HepG2 (cell line): ENCODE measurements at regions not wholly inside any gene's neighbourhood (a gene's known extent, or its start where the extent isn't known, plus 50 kb on each side); places are given as distances from the start of the nearest gene placed in this dataset.

Experiments
- ATAC-seq: fragments of 200-7000 bp; cut with Tn5 transposase; 3 replicates; pipeline ENCODE4 v1.9.1; 2020; ENCODE audit warnings: mild to moderate bottlenecking, moderate library complexity
- BruUV-seq: library from RNA; stranded (reverse); fragments of 400-500 nt; replicated peaks from 2 replicates; lab custom pipeline; 2021; lab: Mats Ljungman, UMichigan
- CTCF ChIA-PET: fragments of 300-600 bp; formaldehyde crosslinking; extraction: SDS; loops from one replicate; lab custom pipeline; 2021; ENCODE audit warnings: low total read pairs, inconsistent platforms, low intra/inter-chr PET ratio; lab: Yijun Ruan, JAX
- POLR2A ChIA-PET: fragments of 350-600 bp; sonication (Branson Sonifier 250); formaldehyde crosslinking; loops from one replicate; lab custom pipeline; 2020; ENCODE audit warnings: antibody characterized with exemption, inconsistent platforms; lab: Yijun Ruan, JAX
- DNase-seq: peaks from one replicate; pipeline ENCODE4 v3.0.0-alpha.2; 2015; ENCODE audit warnings: low spot score
- FAIRE-seq: peaks from 3 replicates; lab custom pipeline; 2011; peaks lifted over from hg19 to GRCh38; lab: Jason Lieb, UNC
- H2AFZ ChIP-seq: one replicate; pipeline ENCODE4 v1.6.1; 2011; ENCODE audit warnings: low read length, inconsistent platforms
- H3K27ac ChIP-seq: fragments of 300-600 bp; 3 replicates; pipeline ENCODE4 v1.8.0; 2011; ENCODE audit warnings: mixed run types, mild to moderate bottlenecking, mixed read lengths, low read length, inconsistent platforms; ENCODE audit not compliant: insufficient read depth; ENCODE audit errors: extremely low read length
- H3K27me3 ChIP-seq, 2 experiments: fragments of 200-600 bp in 1 of 2; 2 replicates in 1 of 2; 3 replicates in 1 of 2; pipeline versions ENCODE4 v1.6.0 to v1.8.0; 2011; ENCODE audit warnings: low read length in 2 of 2, mild to moderate bottlenecking in 2 of 2, moderate library complexity in 2 of 2, inconsistent platforms in 1 of 2; ENCODE audit not compliant: insufficient read depth in 2 of 2, control insufficient read depth in 1 of 2
- H3K36me3 ChIP-seq, 2 experiments: fragments of 200-600 bp in 1 of 2; replicated peaks in 1 of 2; 2 replicates in 1 of 2; 3 replicates in 1 of 2; pipeline versions ENCODE4 v1.5.1 to v1.8.0; 2011; ENCODE audit warnings: low read length in 2 of 2, inconsistent platforms in 1 of 2; ENCODE audit not compliant: insufficient read depth in 2 of 2, control insufficient read depth in 1 of 2
- H3K4me1 ChIP-seq: 2 replicates; pipeline ENCODE4 v1.5.1; 2012; ENCODE audit warnings: low read length, inconsistent platforms; ENCODE audit not compliant: insufficient read depth
- H3K4me2 ChIP-seq: 2 replicates; pipeline ENCODE4 v1.6.0; 2011; ENCODE audit warnings: low read depth, low read length, inconsistent platforms
- H3K4me3 ChIP-seq, 3 experiments: fragments of 200-600 bp in 1 of 3; sonication (generic), shearing (Covaris generic) in 1 of 3; replicated peaks in 1 of 3; 2 replicates each; pipeline ENCODE4 v1.5.1; 2011 to 2016; ENCODE audit warnings: low read length in 3 of 3, inconsistent platforms in 2 of 3, low read depth in 2 of 3, mild to moderate bottlenecking in 2 of 3, control low read depth in 1 of 3, mixed read lengths in 1 of 3; ENCODE audit not compliant: insufficient read depth in 1 of 3
- H3K79me2 ChIP-seq: one replicate; pipeline ENCODE4 v1.6.1; 2011; ENCODE audit warnings: low read length, inconsistent platforms; ENCODE audit not compliant: insufficient read depth
- H3K9ac ChIP-seq: 2 replicates; pipeline ENCODE4 v1.6.0; 2011; ENCODE audit warnings: mild to moderate bottlenecking, low read depth, low read length, inconsistent platforms; ENCODE audit not compliant: insufficient read depth
- H3K9me3 ChIP-seq: 2 replicates; pipeline ENCODE4 v1.5.1; 2012; ENCODE audit warnings: mild to moderate bottlenecking, low read length
- H4K20me1 ChIP-seq: 2 replicates; pipeline ENCODE4 v1.6.0; 2011; ENCODE audit warnings: inconsistent platforms, mild to moderate bottlenecking, low read length, moderate library complexity; ENCODE audit not compliant: insufficient read depth
- CHD2 ChIP-seq: IDR thresholded peaks from 2 replicates; pipeline ENCODE4 v1.6.1; 2011; ENCODE audit warnings: low read depth, low read length, improper control_type of control experiment
- ELF3 ChIP-seq: IDR thresholded peaks from 2 replicates; pipeline ENCODE4 v1.6.1; 2016; ENCODE audit warnings: missing genetic modification reagents, missing compliant biosample characterization
- KDM3A ChIP-seq: IDR thresholded peaks from 2 replicates; pipeline ENCODE4 v1.6.1; 2018; ENCODE audit warnings: low read depth, missing compliant biosample characterization
- NRL ChIP-seq: sonication (generic); formaldehyde crosslinking; IDR thresholded peaks from 2 replicates; pipeline ENCODE4 v1.5.0; 2020; ENCODE audit warnings: missing genetic modification reagents, mild to moderate bottlenecking, moderate library complexity, borderline replicate concordance
- SKI ChIP-seq: fragments of 450-650 bp; IDR thresholded peaks from one replicate; pipeline ENCODE4 v1.6.1; 2018; ENCODE audit warnings: mild to moderate bottlenecking; ENCODE audit not compliant: partially characterized antibody
- SRF ChIP-seq: IDR thresholded peaks from 2 replicates; pipeline ENCODE4 v1.6.1; 2011; ENCODE audit warnings: mild to moderate bottlenecking, low read depth, low read length, moderate library complexity
- ZFP37 ChIP-seq: sonication (generic); formaldehyde crosslinking; IDR thresholded peaks from 2 replicates; pipeline ENCODE4 v1.4.0; 2020; ENCODE audit warnings: missing genetic modification reagents, borderline replicate concordance
- ZNF337 ChIP-seq: sonication (generic); formaldehyde crosslinking; IDR thresholded peaks from 2 replicates; pipeline ENCODE4 v1.5.1; 2020; ENCODE audit warnings: missing genetic modification reagents, low read depth, mild to moderate bottlenecking, borderline replicate concordance
- ZNF484 ChIP-seq: sonication (generic); formaldehyde crosslinking; IDR thresholded peaks from 2 replicates; pipeline ENCODE4 v1.5.1; 2020; ENCODE audit warnings: mild to moderate bottlenecking, low read depth, missing genetic modification reagents, borderline replicate concordance
- ZNF543 ChIP-seq: sonication (generic); formaldehyde crosslinking; IDR thresholded peaks from 2 replicates; pipeline ENCODE4 v1.4.0; 2020; ENCODE audit warnings: mild to moderate bottlenecking, missing genetic modification reagents
- ZNF567 ChIP-seq: sonication (generic); formaldehyde crosslinking; IDR thresholded peaks from 2 replicates; pipeline ENCODE4 v1.8.1; 2023; ENCODE audit warnings: mild to moderate bottlenecking, missing genetic modification reagents, borderline replicate concordance
- ZNF614 ChIP-seq: IDR thresholded peaks from 2 replicates; pipeline ENCODE4 v1.6.1; 2018; ENCODE audit warnings: missing biosample characterization, missing genetic modification reagents, inconsistent platforms, borderline replicate concordance
- ZSCAN22 ChIP-seq: sonication (generic); formaldehyde crosslinking; IDR thresholded peaks from 2 replicates; pipeline ENCODE4 v1.4.0; 2020; ENCODE audit warnings: mild to moderate bottlenecking, missing genetic modification reagents
- WGBS: methylation state at CpG from one replicate; pipeline ENCODE4 v1.1.6; 2017; ENCODE audit warnings: low lambda C conversion rate; 5-methylcytosine and 5-hydroxymethylcytosine counted together
- in situ Hi-C: cut with HindIII; loops from 2 replicates; pipeline ENCODE4 v1.10.0; 2017; ENCODE audit warnings: low pct_unique_long_range_greater_than_20kb; ENCODE audit not compliant: extremely low pct_ligation_motif_present
- intact Hi-C: fragments of 100-400 bp; cut with micrococcal nuclease; formaldehyde crosslinking; loops from one replicate; pipeline ENCODE4 v1.10.0; 2022; ENCODE audit not compliant: unreplicated experiment
- TF ChIP-seq, protein P1 (sequence below): sonication (generic); formaldehyde crosslinking; IDR thresholded peaks from 2 replicates; pipeline ENCODE4 v1.9.0; 2021; ENCODE audit warnings: mild to moderate bottlenecking, missing genetic modification reagents
- TF ChIP-seq, protein P2 (sequence below): sonication (generic); formaldehyde crosslinking; IDR thresholded peaks from 2 replicates; pipeline ENCODE4 v1.4.0; 2020; ENCODE audit warnings: missing genetic modification reagents, borderline replicate concordance
- TF ChIP-seq, protein P3 (sequence below): sonication (generic); formaldehyde crosslinking; IDR thresholded peaks from 2 replicates; pipeline ENCODE4 v1.4.0; 2020; ENCODE audit warnings: missing genetic modification reagents
- TF ChIP-seq, protein P4 (sequence below): IDR thresholded peaks from 2 replicates; pipeline ENCODE4 v1.6.1; 2016; ENCODE audit warnings: missing genetic modification reagents, missing compliant biosample characterization

DNA sequence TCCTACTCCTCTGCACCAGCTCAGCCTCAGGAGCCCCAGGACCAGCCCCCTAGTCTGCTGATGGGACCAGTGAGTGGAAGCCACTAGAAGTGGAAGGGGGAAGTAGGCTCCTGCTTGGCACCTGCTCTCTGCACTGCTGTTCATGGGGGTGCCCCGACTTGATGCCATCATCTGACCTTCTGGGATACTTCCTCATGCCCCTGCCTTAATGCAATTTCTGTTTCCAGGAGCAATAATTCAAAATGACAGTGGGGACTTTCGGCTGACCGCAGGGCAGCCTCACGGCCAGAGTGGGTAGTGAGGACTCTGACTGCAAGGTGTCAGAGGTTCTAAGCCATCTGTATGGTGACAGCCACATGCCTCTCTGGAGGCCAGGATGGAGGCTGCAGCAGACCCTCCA is 196.4 kb upstream of the WSCD1 start:
- no peak for ATAC-seq
- Histone ChIP-seq H3K27ac (no peak overlapping the region), H3K9me3 (no peaks in the 10 kb centered on the region), H2AFZ (no peak overlapping the region), H3K36me3 (no peaks in the 10 kb centered on the region), H3K4me3 (no peak overlapping the region), H4K20me1 (no peaks in the 10 kb centered on the region), H3K4me2 (no peak overlapping the region), H3K4me1 (peaks cover 8% of the 10 kb centered on the region; the same call in 1 of the 2 replicates), H3K9ac (no peak overlapping the region), H3K27me3 (no peaks in the 10 kb centered on the region), H3K79me2 (no peaks in the 10 kb centered on the region)
- in situ Hi-C loops (no loop called here), intact Hi-C loops (no loop called here)
- ChIA-PET CTCF (no interaction called here), POLR2A (no interaction called here)
- BruUV-seq, result no TSS peak
- TF ChIP-seq, protein P1, sequence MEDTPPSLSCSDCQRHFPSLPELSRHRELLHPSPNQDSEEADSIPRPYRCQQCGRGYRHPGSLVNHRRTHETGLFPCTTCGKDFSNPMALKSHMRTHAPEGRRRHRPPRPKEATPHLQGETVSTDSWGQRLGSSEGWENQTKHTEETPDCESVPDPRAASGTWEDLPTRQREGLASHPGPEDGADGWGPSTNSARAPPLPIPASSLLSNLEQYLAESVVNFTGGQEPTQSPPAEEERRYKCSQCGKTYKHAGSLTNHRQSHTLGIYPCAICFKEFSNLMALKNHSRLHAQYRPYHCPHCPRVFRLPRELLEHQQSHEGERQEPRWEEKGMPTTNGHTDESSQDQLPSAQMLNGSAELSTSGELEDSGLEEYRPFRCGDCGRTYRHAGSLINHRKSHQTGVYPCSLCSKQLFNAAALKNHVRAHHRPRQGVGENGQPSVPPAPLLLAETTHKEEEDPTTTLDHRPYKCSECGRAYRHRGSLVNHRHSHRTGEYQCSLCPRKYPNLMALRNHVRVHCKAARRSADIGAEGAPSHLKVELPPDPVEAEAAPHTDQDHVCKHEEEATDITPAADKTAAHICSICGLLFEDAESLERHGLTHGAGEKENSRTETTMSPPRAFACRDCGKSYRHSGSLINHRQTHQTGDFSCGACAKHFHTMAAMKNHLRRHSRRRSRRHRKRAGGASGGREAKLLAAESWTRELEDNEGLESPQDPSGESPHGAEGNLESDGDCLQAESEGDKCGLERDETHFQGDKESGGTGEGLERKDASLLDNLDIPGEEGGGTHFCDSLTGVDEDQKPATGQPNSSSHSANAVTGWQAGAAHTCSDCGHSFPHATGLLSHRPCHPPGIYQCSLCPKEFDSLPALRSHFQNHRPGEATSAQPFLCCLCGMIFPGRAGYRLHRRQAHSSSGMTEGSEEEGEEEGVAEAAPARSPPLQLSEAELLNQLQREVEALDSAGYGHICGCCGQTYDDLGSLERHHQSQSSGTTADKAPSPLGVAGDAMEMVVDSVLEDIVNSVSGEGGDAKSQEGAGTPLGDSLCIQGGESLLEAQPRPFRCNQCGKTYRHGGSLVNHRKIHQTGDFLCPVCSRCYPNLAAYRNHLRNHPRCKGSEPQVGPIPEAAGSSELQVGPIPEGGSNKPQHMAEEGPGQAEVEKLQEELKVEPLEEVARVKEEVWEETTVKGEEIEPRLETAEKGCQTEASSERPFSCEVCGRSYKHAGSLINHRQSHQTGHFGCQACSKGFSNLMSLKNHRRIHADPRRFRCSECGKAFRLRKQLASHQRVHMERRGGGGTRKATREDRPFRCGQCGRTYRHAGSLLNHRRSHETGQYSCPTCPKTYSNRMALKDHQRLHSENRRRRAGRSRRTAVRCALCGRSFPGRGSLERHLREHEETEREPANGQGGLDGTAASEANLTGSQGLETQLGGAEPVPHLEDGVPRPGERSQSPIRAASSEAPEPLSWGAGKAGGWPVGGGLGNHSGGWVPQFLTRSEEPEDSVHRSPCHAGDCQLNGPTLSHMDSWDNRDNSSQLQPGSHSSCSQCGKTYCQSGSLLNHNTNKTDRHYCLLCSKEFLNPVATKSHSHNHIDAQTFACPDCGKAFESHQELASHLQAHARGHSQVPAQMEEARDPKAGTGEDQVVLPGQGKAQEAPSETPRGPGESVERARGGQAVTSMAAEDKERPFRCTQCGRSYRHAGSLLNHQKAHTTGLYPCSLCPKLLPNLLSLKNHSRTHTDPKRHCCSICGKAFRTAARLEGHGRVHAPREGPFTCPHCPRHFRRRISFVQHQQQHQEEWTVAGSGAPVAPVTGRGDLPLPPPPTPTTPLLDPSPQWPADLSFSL (CRISPR knock-in tag), result no peak
- TF ChIP-seq SRF (no peak), ZNF567 (CRISPR knock-in tag) (no peak), ZFP37 (CRISPR knock-in tag) (no peak), CHD2 (no peak), ELF3 (no peak), ZNF543 (CRISPR knock-in tag) (no peak), ZNF337 (CRISPR knock-in tag) (no peak), ZNF484 (CRISPR knock-in tag) (no peak), KDM3A (CRISPR knock-in tag) (no peak), ZNF614 (no peak), SKI (no peak), ZSCAN22 (no peak), NRL (CRISPR knock-in tag) (no peak)
- TF ChIP-seq, protein P2, sequence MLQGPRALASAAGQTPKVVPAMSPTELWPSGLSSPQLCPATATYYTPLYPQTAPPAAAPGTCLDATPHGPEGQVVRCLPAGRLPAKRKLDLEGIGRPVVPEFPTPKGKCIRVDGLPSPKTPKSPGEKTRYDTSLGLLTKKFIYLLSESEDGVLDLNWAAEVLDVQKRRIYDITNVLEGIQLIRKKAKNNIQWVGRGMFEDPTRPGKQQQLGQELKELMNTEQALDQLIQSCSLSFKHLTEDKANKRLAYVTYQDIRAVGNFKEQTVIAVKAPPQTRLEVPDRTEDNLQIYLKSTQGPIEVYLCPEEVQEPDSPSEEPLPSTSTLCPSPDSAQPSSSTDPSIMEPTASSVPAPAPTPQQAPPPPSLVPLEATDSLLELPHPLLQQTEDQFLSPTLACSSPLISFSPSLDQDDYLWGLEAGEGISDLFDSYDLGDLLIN (CRISPR knock-in tag), result no peak
- TF ChIP-seq, protein P3, sequence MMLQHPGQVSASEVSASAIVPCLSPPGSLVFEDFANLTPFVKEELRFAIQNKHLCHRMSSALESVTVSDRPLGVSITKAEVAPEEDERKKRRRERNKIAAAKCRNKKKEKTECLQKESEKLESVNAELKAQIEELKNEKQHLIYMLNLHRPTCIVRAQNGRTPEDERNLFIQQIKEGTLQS (CRISPR knock-in tag), result no peak
- TF ChIP-seq, protein P4, sequence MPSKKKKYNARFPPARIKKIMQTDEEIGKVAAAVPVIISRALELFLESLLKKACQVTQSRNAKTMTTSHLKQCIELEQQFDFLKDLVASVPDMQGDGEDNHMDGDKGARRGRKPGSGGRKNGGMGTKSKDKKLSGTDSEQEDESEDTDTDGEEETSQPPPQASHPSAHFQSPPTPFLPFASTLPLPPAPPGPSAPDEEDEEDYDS (CRISPR knock-in tag), result no peak
- WGBS, result 20% methylated on average over 2 of the region's 4 CpGs
- FAIRE-seq, result no peak
- no peak for DNase-seq
